ENCODE measurements at regions not wholly inside any gene's neighbourhood (a gene's known extent, or its start where the extent isn't known, plus 50 kb on each side); places are given as distances from the start of the nearest gene placed in this dataset.
"Not testable (repeated sequence)": the region's sequence is repeated elsewhere in the genome, so short reads cannot be mapped to it uniquely, and the experiment has no call there.

GRCh38 chr7:25739143-25739542 is 412.9 kb upstream of the NFE2L3 start:
- Histone ChIP-seq H3K9ac (ENCODE audit: low read length) (no peak overlapping the region), H3F3A (ENCODE audit: insufficient read depth, low read length, poor library complexity, severe bottlenecking) (no peaks in the 10 kb centered on the region), H3K27ac (ENCODE audit: low read length) (no peak overlapping the region), H3K36me3 (ENCODE audit: insufficient read depth, low read length) (no peaks in the 10 kb centered on the region), H3K9me2 (ENCODE audit: insufficient read depth, low read length) (no peaks in the 10 kb centered on the region), H3K79me2 (replicated peaks; ENCODE audit: insufficient read depth, low read length) (no peaks in the 10 kb centered on the region), H3K4me2 (ENCODE audit: low read length) (no peak overlapping the region), H3K4me3 (ENCODE audit: low read length) (no peak overlapping the region), H4K20me1 (ENCODE audit: insufficient read depth) (no peaks in the 10 kb centered on the region), H2AFZ (ENCODE audit: low read depth, low read length) (no peak overlapping the region), H3K27me3 (ENCODE audit: insufficient read depth, low read depth, low read length) (no peaks in the 10 kb centered on the region), H3K9me3 (ENCODE audit: low read length) (no peaks in the 10 kb centered on the region)
- no peak for TF ChIP-seq REST (IDR thresholded peaks at IDR 0.05; ENCODE audit: borderline replicate concordance)
- TF ChIP-seq MXI1 (conservative IDR thresholded peaks at IDR 0.05; ENCODE audit: poor library complexity, severe bottlenecking): no peak

GRCh38 chr7:25742316-25742715 is 409.7 kb upstream of the NFE2L3 start:
- H3K9me3 ChIP-seq (ENCODE audit: low read length): no peaks in the 10 kb centered on the region
- no peaks in the 10 kb centered on the region for H3F3A ChIP-seq (ENCODE audit: insufficient read depth, low read length, poor library complexity, severe bottlenecking)
- no peaks in the 10 kb centered on the region for H4K20me1 ChIP-seq (ENCODE audit: insufficient read depth)
- no peak overlapping the region for H3K9ac ChIP-seq (ENCODE audit: low read length)
- no peak overlapping the region for H3K27ac ChIP-seq (ENCODE audit: low read length)
- no peak overlapping the region for H3K4me2 ChIP-seq (ENCODE audit: low read length)
- no peak overlapping the region for H2AFZ ChIP-seq (ENCODE audit: low read depth, low read length)
- H3K4me3 ChIP-seq (ENCODE audit: low read length): no peak overlapping the region
- H3K36me3 ChIP-seq (ENCODE audit: insufficient read depth, low read length): no peaks in the 10 kb centered on the region
- no peaks in the 10 kb centered on the region for H3K27me3 ChIP-seq (ENCODE audit: insufficient read depth, low read depth, low read length)
- TF ChIP-seq TAF1 (IDR thresholded peaks at IDR 0.05; ENCODE audit: low read depth): no peak
- TF ChIP-seq EZH2 (IDR thresholded peaks at IDR 0.05; ENCODE audit: borderline replicate concordance, insufficient read depth, low read length, poor library complexity, severe bottlenecking): no peak
- TF ChIP-seq EP300 (conservative IDR thresholded peaks at IDR 0.05; ENCODE audit: poor library complexity, severe bottlenecking): no peak
- TF ChIP-seq SMC3 (conservative IDR thresholded peaks at IDR 0.05; ENCODE audit: poor library complexity): no peak
- TF ChIP-seq POLR2AphosphoS5 (IDR thresholded peaks at IDR 0.05): no peak
- no peak for TF ChIP-seq REST (IDR thresholded peaks at IDR 0.05; ENCODE audit: borderline replicate concordance)
- TF ChIP-seq CTCF (IDR thresholded peaks at IDR 0.05; ENCODE audit: poor library complexity, severe bottlenecking): no peak
- no peak for TF ChIP-seq MXI1 (conservative IDR thresholded peaks at IDR 0.05; ENCODE audit: poor library complexity, severe bottlenecking)
- no peak for TF ChIP-seq RAD21 (conservative IDR thresholded peaks at IDR 0.05)
- no peaks in the 10 kb centered on the region for H3K9me2 ChIP-seq (ENCODE audit: insufficient read depth, low read length)
- no peaks in the 10 kb centered on the region for H3K79me2 ChIP-seq (replicated peaks; ENCODE audit: insufficient read depth, low read length)

GRCh38 chr7:25743670-25744451 is 408.1 kb upstream of the NFE2L3 start:
- H3K27ac ChIP-seq (ENCODE audit: low read length); H3K9me2 ChIP-seq (ENCODE audit: insufficient read depth, low read length); H4K20me1 ChIP-seq (ENCODE audit: insufficient read depth); H3K4me2 ChIP-seq (ENCODE audit: low read length); H3F3A ChIP-seq (ENCODE audit: insufficient read depth, low read length, poor library complexity, severe bottlenecking); H3K9ac ChIP-seq (ENCODE audit: low read length); H3K4me3 ChIP-seq (ENCODE audit: low read length); H3K9me3 ChIP-seq (ENCODE audit: low read length); H3K36me3 ChIP-seq (ENCODE audit: insufficient read depth, low read length); H2AFZ ChIP-seq (ENCODE audit: low read depth, low read length); H3K79me2 ChIP-seq (replicated peaks; ENCODE audit: insufficient read depth, low read length); H3K27me3 ChIP-seq (ENCODE audit: insufficient read depth, low read depth, low read length): not testable (repeated sequence)

All from neural cell (in vitro differentiated cells).